GM13976 (cell line): ENCODE measurements at regions not wholly inside any gene's neighbourhood (a gene's known extent, or its start where the extent isn't known, plus 50 kb on each side); places are given as distances from the start of the nearest gene placed in this dataset.

Experiments used
- DNase-seq: peaks from one replicate; pipeline ENCODE4 v3.0.0; 2012; ENCODE audit warnings: low spot score
- CTCF ChIP-seq: IDR thresholded peaks from 2 replicates; pipeline ENCODE4 v1.5.1; 2012; ENCODE audit warnings: borderline replicate concordance, mild to moderate bottlenecking; ENCODE audit not compliant: insufficient read depth; ENCODE audit errors: extremely low read depth, missing control alignments, control extremely low read depth
- in situ Hi-C: fragments of 300-500 bp; cut with MboI; formaldehyde crosslinking; loops from one replicate; pipeline ENCODE4 v1.12.0; 2022; ENCODE audit warnings: low sequenced_read_pairs, mixed read lengths, inconsistent platforms; ENCODE audit not compliant: unreplicated experiment

- in situ Hi-C loops = no loop called here
- no peak for TF ChIP-seq CTCF
- DNase-seq = no peak
These were observed 133.0 kb downstream of the ETS2 start for GRCh38 chr21:38938769-38939168.

GRCh38 chr21:38938343-38938742, 132.6 kb downstream of the ETS2 start:
- in situ Hi-C loops = no loop called here
- no peak for DNase-seq
- no peak for TF ChIP-seq CTCF

- DNase-seq = no peak
- in situ Hi-C loops = no loop called here
- TF ChIP-seq CTCF = no peak
These were observed 132.1 kb downstream of the ETS2 start for GRCh38 chr21:38937844-38938243.

GRCh38 chr21:38937286-38937790, 131.6 kb downstream of the ETS2 start:
- no peak for TF ChIP-seq CTCF
- DNase-seq = no peak
- in situ Hi-C loops = no loop called here

- TF ChIP-seq CTCF = no peak
- in situ Hi-C loops = no loop called here
These were observed 130.5 kb downstream of the ETS2 start for GRCh38 chr21:38936240-38936639.

GRCh38 chr21:38933731-38934130, 128.0 kb downstream of the ETS2 start:
- DNase-seq = no peak
- in situ Hi-C loops = no loop called here
- no peak for TF ChIP-seq CTCF

More at GRCh38 chr21:38936240-38936639, 130.5 kb downstream of the ETS2 start:
- no peak for DNase-seq

- DNase-seq = no peak
- no peak for TF ChIP-seq CTCF
- in situ Hi-C loops = no loop called here
These were observed 125.6 kb downstream of the ETS2 start for GRCh38 chr21:38931291-38931690.
